HG03575 (cell line): ENCODE measurements at regions not wholly inside any gene's neighbourhood (a gene's known extent, or its start where the extent isn't known, plus 50 kb on each side); places are given as distances from the start of the nearest gene placed in this dataset.

Source experiments
- ATAC-seq: cut with Tn5 transposase; IDR thresholded peaks from one replicate; pipeline ENCODE4 v1.9.1; 2021; ENCODE audit not compliant: unreplicated experiment, insufficient number of reproducible peaks, low FRiP score; ENCODE audit errors: extremely low read depth

DNA sequence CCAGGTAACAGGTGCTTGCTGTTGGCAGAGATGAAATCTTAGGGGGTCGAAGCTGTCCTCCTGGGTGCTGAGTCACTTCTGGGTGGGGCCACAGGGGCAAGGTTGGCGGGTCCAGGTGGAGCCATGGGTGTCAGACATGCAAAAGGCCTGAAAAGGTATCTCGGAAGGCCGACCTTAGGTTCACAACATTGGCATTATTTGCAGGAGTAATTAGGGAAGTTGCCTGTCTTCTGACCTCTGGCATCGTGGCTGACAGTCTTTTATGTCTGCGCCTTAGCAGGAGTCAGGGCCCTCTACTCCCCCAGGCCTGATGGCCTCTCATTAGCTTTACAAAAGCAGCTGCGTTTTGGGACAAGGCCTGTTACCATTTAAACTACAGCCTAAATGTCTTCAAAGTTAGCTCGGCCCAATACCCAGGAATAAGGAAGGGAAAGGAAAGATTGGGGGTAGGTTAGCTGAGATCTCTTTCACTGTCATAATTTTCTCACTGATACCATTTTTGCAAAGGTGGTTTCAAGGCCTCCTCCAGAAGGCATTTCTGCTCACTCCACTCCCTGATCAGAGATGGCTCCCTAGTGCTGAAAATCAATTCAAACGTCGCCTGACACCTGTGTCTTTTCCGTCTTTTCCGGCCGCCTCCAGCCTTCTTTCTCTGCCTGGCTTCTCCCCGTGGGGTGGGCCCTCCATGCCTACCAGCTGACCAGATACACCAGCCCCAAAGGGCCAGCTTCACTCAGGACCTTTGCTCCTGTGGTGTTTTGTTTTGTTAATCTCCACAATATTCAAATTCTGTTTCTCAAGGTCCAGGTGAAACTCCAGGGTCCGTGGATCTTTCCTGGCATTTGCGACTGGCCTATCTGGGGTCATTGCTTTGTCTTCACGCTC, 90.8 kb downstream of the RHOB start:
- no peak for ATAC-seq

DNA sequence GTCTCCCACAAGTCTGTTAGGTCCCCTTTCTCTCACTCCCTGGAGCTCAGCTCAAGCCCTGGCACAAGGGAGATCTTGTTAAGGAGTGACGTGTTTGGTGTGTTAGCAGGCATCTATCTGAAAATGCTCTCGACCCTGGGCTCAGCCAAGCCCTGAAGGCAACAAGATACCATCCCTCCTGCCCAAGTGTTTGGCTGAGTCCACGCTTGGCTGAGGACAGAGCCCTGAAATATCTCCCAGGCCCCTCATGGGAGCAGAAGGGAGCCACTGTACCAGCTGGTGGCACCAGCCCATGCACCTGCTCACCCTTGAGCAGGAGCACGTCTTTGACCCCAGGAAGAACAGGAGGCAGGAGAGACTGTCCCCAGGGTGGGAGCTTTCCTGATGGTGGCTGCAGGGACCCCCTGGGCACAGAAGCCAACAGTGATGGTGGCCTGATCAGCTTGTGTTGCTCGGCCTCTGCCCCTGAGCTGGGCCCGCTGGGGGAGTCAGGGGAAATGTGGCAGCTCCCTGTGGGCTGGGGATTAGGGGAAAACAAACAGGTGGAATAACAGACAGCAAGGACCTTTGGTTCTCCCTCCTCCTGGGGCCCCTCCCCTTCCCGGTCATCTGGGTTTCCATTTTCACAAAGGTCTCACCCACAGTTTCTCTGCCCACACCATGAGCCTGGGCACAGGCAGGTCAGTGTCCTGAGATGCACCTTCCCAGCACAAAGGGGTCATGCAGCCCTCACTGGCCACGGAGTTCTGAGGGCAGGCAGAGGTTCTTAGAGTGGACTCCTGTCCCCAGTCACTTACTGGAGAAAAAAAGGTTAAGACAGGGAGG, 91.6 kb downstream of the RHOB start:
- ATAC-seq = no peak

DNA sequence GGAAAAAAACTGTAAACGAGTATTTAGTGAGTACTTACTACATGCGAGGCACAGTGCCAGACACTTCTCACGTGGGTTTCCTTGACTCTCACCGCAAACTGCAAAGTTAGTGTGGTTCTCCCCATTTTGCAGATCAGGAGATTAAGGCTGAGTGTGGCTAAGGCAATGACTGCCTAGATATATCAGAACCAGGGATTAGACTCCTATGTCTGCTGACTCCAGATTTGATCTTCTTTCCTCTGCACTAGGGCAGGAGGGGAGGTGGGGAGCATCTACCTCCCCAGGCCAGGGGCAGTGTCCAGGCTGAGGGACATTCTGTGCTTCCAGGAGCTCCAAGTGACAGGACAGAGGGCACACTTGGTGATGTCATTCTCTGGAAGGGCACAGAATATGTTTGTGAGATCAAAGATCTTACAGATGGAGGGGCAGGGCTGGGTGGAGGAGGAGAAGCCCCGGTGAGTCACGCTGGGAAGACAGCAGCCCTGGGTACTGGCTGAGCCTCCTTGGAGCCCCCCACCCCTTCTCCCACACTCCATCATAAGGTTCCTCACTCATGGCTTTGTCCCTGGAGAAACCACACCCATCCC, 92.4 kb downstream of the RHOB start:
- no peak for ATAC-seq

DNA sequence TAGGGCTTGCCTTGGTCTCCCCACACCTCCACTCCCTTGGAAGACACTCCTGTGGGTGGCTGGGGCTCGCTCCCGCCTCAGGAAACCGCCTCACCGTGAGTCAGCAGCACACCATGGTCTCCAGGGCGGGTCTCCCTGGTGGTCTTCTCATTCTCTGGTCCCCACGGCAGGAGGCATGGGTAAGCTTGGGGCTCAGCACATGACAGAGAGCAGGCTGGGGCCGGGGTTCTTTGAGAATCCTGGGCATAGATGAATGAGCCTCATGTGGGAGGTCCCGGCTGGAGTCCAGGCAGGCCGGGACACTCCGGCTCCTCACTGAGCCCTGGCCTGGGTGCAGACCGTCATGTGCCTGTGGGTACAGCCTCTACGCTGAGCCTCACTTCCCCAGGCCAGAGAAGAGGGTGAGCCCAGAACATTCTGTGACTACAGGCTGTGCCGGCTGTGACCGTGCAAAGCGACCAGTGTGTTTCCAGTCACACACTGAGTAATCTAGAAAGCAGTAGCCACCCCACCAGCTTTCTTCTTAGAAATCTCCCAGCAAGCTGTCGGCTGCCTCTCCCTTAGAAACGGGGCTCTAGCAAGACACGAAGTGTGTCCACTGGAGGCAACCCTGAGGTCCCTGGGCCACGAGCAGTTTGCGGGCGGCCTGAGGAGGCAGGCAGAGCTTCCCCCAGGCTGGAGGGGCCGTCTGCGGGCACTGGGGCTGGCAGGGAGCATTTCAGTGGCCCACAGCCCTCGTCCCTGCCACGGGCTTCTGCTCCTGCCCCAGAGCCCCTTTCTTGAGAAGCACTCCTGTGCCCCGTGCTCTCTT, 93.1 kb downstream of the RHOB start:
- no peak for ATAC-seq

DNA sequence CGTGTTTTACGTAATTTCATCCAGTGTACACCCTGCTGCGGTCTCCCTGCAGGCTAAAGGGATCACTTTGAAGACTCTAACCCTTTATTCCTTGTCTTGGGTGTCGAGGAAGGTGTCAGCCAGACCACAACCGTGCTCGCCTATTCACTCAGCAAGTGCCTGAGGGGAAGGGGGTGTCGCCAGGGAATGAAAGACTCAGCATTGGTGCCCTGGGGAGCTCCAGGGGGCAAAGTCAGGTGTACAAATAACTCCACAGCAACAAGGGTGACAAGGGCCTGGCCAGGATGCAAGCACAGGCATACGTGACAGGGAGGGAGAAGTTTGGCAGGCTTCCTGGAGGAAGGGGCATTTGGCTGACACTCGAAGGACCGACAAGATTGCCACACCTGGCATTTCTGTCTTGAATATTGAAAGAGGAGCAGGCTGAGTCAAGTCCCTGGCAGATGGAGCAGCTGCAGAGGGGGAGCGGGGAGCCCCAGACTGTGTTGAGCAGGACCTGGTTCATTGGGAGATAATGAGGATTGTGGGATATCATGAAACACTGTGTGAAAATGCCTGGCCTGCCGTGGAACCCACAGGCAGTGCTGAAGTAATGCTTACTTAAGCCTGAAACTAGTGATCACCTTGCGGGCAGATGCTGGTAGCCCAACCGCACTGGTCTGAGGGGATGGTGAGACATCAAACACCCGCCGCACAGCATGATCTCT, 93.9 kb downstream of the RHOB start:
- ATAC-seq = no peak

DNA sequence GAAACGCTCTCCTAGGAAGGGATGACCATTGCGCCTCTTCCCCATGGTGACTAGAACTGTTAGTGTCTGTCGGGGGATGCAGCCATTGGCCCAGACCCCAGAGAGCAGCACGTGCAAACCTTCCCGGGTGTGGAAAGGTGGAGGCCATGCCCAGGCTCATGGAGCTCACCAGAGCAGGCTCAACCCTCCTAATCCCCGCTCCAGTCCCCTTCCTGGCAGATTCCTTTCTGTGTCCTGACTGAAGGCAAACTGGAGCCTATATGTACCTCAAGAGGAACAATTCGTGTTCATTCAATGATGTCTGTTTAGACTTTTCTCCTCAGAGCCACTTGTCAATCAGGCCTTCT, 94.4 kb downstream of the RHOB start:
- ATAC-seq = no peak

DNA sequence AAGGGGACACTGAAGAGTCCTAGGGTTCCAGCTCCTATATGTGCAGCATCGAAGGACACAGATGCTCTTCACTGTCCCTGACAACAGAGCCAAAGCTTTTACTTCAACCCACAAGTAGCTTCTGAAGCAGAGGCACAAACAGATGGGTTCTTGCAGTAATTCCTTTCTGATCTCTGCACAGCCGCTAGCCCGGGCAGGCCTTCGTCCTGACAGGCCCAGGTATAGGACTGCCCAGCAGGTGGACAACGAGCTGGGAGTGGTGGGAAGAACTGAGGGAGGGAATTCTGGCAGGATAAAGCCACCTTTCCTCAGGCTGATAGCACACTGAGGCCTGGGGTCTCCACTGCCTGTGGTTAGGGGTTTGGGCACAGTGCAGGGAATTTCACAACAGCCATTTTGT, 94.8 kb downstream of the RHOB start:
- ATAC-seq = no peak

DNA sequence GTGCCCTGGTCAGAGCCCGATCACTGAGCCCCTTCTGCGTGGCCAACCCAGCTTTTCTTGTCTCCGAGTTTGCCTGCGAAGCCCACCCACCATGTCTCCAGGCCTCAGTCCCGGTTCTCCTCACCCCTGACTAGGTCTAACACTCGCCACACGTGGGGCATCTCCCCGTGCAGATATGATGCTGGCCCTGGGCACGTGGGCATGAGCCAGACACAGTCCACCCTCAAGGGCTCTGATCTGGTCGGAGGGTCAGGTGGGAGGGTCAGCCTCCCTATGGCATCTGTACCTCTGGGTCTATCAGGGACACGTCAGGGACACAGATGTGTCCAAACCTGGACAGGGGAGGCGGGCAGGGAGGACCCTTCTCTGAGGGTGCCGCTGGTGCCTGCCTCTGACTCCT, 95.4 kb downstream of the RHOB start:
- ATAC-seq = no peak

DNA sequence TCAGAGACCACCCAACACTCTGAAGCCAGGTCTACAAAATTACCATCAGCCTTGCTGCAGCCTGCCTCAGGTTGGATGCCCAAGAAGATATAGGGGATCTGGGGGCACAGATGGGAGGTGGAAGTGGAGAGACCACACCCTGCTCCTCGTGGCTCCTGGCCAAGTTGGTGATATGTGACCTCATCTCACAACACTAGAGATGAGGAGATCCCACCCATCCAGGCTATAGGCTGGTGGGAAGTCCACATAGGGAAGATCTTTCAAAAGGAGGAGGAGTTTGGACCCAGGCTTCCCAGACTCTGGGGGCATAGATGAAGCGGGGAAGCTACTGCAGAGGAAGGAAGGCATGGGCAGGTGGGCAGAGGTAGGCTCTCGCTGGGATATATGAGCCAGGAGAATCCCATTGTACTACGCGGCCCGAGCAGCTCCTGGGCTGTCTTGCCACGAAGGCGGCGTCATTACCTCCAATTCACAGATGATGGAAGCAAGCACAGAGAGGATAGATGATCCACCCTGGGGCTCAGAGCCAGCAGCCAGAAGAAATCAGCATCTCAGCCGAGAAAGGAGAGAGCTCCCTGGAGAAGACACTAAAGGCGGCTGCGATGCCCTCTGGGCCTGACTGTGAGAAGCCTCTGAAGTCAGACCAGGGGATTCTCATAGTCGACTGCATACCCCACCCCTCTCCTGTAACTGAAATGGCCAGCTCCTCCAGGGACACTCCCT, 96.0 kb downstream of the RHOB start:
- no peak for ATAC-seq

DNA sequence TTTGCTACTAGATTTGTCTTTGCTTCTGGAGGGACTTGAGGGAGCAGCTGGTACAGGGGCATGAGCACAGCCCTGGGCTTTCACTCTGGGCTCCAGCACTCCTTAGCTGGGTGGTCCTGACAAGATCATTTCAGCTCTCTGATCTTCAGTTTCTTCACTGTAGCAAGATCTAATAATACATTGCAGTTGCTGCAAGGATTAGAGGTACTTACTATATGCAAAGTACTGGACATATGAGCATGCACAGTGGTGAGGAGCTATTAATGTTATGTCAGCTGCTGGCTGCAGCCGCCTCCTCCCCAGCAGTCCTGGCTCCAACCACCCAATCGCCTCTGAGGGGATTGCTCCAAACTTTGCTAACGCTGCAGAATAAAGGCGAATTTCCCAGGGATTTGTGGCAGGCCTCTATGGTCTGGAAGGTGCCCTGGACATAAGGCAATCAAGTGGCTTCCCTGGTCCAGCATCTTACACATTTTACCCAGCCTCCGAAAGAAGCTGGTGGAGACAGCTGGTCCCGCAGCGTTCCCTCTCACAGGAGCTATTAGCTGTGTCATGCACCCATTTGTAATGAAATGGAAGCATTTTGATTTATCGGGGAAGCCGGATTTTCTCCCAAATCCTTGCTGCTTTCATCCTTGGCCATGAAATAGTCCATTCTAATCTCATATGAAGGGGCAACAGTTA, 96.7 kb downstream of the RHOB start:
- no peak for ATAC-seq

DNA sequence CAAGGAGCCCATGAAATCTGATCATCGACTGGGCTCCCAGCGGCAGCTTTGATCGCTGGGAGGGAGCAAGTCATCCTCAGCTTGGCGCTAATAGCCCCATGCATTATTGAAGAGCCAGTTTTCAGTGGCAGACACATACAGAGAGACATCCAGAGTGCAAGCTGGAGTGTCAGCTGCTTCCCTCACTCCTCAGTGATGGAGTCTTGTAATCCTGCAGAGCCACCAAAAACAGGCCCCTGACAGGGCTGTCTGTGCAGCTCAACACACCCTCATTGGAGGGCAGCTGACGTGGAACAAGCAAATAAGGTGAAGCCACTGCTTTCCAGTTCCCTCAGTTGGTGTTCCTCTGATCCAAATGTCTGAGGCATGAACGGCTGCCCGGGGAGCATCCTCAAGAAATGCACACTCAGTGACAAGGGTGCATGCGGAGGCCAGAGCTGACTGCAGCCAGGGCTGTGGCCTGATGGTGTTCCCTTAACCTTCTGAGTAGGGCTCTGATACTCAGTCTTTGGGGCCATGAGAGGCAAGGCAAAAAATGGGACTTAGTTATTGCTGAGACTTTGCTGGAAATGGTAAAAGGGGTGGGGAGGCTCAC, 97.4 kb downstream of the RHOB start:
- ATAC-seq = no peak

DNA sequence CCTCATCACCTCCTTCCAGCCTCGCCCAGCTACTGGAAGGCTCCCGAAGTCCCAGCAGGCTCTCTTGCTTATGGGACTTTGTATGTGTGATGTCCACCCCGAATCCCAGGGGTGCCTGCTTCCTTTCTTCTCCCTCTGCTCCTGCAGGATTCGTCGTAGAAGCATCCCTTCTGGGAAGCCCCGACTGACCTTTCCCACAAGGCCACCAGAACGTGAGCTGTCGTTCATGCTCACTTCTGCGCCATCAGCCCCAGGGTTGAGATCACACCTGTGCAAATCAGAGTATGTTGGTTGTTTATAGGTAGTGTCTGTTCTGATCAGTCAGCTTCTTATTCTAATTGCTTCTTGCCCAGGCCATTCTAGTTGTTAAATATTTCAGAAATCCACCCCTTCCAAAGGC, 101.8 kb downstream of the HS1BP3 start:
- ATAC-seq = no peak

DNA sequence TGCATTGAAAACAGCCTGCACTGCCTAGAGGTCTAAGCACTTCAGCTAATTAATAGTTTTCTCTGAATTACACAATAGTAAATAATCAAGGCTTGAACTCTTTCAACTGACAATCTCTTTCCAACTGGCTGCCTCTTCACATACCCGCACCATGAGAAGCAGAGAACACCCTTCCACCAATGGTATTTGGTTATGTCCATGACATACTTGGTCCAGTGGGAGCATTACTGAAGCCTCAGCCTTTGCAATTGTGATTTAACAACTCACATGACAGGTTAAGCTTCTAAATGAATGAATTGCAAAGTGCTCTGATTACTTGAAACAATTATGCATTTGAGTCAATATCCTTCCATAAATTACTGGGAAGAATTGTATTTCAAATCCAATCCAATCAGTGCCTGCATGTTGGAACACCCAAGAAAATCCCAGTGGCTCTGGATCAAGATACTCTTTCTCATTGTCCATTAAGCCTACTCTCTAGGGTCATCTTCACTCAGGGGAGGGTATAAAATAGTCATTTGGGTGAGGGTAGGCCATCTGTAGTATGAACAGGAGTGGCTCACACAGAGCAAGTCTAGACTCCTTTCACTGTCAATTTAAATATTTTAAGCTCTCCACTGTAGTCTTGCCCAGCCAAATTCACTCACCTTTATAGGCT, 101.1 kb downstream of the HS1BP3 start:
- no peak for ATAC-seq

DNA sequence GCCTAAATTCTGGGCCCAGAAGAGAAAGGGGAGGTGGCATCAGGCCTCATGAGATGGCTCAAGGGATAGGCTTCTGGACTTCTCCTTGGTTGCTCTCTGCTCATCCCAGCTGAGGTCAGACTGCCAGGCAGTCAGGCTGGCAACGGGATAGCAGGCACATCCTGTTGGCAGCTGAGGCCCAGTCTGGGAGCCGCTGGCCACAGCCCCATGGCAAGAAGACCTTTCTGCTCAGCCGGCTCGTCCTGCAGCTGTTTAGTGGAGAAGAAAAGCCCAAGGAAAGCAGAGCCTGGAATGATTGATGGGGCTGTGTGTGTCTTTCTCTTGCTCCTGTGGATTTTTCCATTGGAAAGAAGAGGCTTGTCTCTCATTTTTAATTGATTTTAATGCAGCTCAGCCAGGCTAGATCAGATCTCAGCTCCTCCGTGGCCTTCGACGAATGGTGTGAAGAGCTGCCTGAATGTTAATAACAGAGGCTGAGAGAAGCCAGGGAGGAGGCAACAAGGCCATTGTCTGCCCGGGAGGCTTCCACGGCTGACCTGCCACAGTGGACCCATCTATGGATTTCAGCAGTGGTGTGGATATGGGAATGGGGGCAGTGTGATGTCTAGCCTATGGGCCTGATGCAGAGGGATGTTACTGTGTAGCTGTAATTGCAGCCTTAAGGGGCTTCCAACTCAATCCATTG, 99.5 kb downstream of the HS1BP3 start:
- ATAC-seq = no peak

DNA sequence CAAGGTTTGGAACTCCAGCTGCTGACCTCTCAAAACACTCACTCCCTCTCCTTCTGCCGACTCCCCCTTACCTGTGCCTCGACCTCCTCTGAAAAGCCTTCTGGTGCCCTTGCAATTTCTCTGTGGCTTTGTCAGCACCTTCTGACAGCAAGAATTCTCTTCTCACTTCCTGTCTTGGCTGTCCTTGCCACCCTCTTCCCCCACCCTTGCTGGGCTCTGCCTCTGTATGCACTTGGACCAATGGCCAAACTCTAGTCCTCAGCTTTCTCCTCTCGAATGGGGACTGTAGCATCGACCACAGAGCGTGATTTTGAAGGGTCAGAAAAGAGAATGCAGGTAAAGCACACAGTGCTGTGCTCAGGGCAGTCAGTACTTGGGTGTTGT, 99.0 kb downstream of the HS1BP3 start:
- ATAC-seq = no peak

DNA sequence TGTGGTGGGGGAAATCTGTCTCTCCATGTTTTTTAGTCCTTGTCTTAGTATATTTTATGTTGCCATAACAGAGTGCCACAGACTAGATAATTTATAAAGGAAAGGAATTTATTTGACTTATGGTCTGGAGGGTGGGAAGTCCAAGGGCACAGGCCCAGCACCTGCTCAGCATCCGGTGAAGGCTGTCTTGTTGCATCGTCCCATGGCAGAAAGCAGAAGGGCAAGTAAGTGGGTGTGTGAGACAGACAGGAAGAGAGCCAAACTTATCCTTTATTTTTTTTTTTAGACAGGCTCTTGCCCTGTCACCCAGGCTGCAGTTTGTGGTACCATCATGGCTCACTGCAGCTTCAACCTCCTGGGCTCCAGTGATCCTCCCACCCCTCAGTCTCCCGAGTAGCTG, 98.1 kb downstream of the HS1BP3 start:
- no peak for ATAC-seq
